Neural cell (in vitro differentiated cells): ENCODE measurements at regions not wholly inside any gene's neighbourhood (a gene's known extent, or its start where the extent isn't known, plus 50 kb on each side); places are given as distances from the start of the nearest gene placed in this dataset.

Experiments used
- H2AFZ ChIP-seq: fragments of 200-600, 300-800 bp; sonication (generic), shearing (Covaris generic); 2 replicates; pipeline ENCODE4 v1.6.0; 2014; ENCODE audit warnings: low read depth, mild to moderate bottlenecking, antibody characterized with exemption, low read length, moderate library complexity
- H3F3A ChIP-seq: fragments of 200-600 bp; shearing (Covaris generic); 2 replicates; pipeline ENCODE4 v1.6.1; 2016; ENCODE audit warnings: mild to moderate bottlenecking, moderate library complexity, mixed read lengths, antibody characterized with exemption, low read length; ENCODE audit not compliant: insufficient read depth, poor library complexity, severe bottlenecking
- H3K27ac ChIP-seq: fragments of 200-600, 300-800 bp; sonication (generic), shearing (Covaris generic); 2 replicates; pipeline ENCODE4 v1.5.1; 2014; ENCODE audit warnings: mild to moderate bottlenecking, low read length, moderate library complexity
- H3K27me3 ChIP-seq: fragments of 300-800, 200-600 bp; sonication (generic), shearing (Covaris generic); 2 replicates; pipeline ENCODE4 v1.6.0; 2014; ENCODE audit warnings: mild to moderate bottlenecking, low read depth, low read length, moderate library complexity; ENCODE audit not compliant: insufficient read depth
- H3K36me3 ChIP-seq: fragments of 300-800, 200-600 bp; sonication (generic), shearing (Covaris generic); 2 replicates; pipeline ENCODE4 v1.5.1; 2014; ENCODE audit warnings: mild to moderate bottlenecking, antibody characterized with exemption, low read length, moderate library complexity; ENCODE audit not compliant: insufficient read depth
- H3K4me2 ChIP-seq: fragments of 300-800, 200-600 bp; sonication (generic), shearing (Covaris generic); 2 replicates; pipeline ENCODE4 v1.6.0; 2014; ENCODE audit warnings: mild to moderate bottlenecking, low read length
- H3K4me3 ChIP-seq: fragments of 300-800, 200-600 bp; sonication (generic), shearing (Covaris generic); 2 replicates; pipeline ENCODE4 v1.5.1; 2014; ENCODE audit warnings: mild to moderate bottlenecking, low read length, moderate library complexity
- H3K79me2 ChIP-seq: fragments of 200-600 bp; shearing (Covaris generic); replicated peaks from 2 replicates; pipeline ENCODE4 v1.6.0; 2014; ENCODE audit warnings: mild to moderate bottlenecking, low read length, moderate library complexity; ENCODE audit not compliant: insufficient read depth
- H3K9ac ChIP-seq: fragments of 300-800, 200-600 bp; sonication (generic), shearing (Covaris generic); 2 replicates; pipeline ENCODE4 v1.6.1; 2016; ENCODE audit warnings: mild to moderate bottlenecking, low read length, mixed read lengths
- H3K9me2 ChIP-seq: fragments of 200-600 bp; shearing (Covaris generic); 2 replicates; pipeline ENCODE4 v1.6.1; 2016; ENCODE audit warnings: mild to moderate bottlenecking, low read length, mixed read lengths; ENCODE audit not compliant: insufficient read depth
- H3K9me3 ChIP-seq: fragments of 200-600, 300-800 bp; sonication (generic), shearing (Covaris generic); 2 replicates; pipeline ENCODE4 v1.6.1; 2016; ENCODE audit warnings: mild to moderate bottlenecking, mixed run types, low read length, moderate library complexity, mixed read lengths
- H4K20me1 ChIP-seq: fragments of 200-600 bp; shearing (Covaris generic); 2 replicates; pipeline ENCODE4 v1.6.1; 2016; ENCODE audit warnings: mild to moderate bottlenecking, mixed run types; ENCODE audit not compliant: insufficient read depth
- CTCF ChIP-seq: fragments of 450-650 bp; IDR thresholded peaks from 2 replicates; pipeline ENCODE4 v1.5.1; 2014; ENCODE audit warnings: antibody characterized with exemption, mild to moderate bottlenecking, moderate library complexity; ENCODE audit not compliant: poor library complexity, severe bottlenecking
- EP300 ChIP-seq: fragments of 450-650 bp; conservative IDR thresholded peaks from 2 replicates; pipeline ENCODE4 v1.6.1; 2014; ENCODE audit warnings: antibody characterized with exemption, mild to moderate bottlenecking, moderate library complexity; ENCODE audit not compliant: poor library complexity, severe bottlenecking
- EZH2 ChIP-seq: fragments of 200-600, 300-800 bp; shearing (Covaris generic), sonication (generic); IDR thresholded peaks from 2 replicates; pipeline ENCODE4 v1.6.1; 2014; ENCODE audit warnings: antibody characterized with exemption, low read length, borderline replicate concordance, mild to moderate bottlenecking; ENCODE audit not compliant: insufficient read depth, poor library complexity, severe bottlenecking
- MXI1 ChIP-seq: fragments of 450-650 bp; conservative IDR thresholded peaks from 2 replicates; pipeline ENCODE4 v1.6.1; 2014; ENCODE audit warnings: antibody characterized with exemption, mild to moderate bottlenecking; ENCODE audit not compliant: poor library complexity, severe bottlenecking
- POLR2AphosphoS5 ChIP-seq: IDR thresholded peaks from 2 replicates; pipeline ENCODE4 v1.6.1; 2012
- RAD21 ChIP-seq: fragments of 450-650 bp; conservative IDR thresholded peaks from 2 replicates; pipeline ENCODE4 v1.6.1; 2014; ENCODE audit warnings: antibody characterized with exemption, mild to moderate bottlenecking, moderate library complexity
- REST ChIP-seq: IDR thresholded peaks from 2 replicates; pipeline ENCODE4 v1.6.1; 2012; ENCODE audit warnings: borderline replicate concordance
- SMC3 ChIP-seq: fragments of 450-650 bp; conservative IDR thresholded peaks from 2 replicates; pipeline ENCODE4 v1.6.1; 2014; ENCODE audit warnings: antibody characterized with exemption, mild to moderate bottlenecking, moderate library complexity; ENCODE audit not compliant: poor library complexity
- TAF1 ChIP-seq: IDR thresholded peaks from 2 replicates; pipeline ENCODE4 v1.6.1; 2012; ENCODE audit warnings: low read depth

GRCh38 chr6:44049989-44050871 lies 77.0 kb downstream of the MRPL14 start:
- no peak overlapping the region for H3K27ac ChIP-seq
- H3K36me3 ChIP-seq: no peaks in the 10 kb centered on the region
- no peak overlapping the region for H3K4me2 ChIP-seq

More at GRCh38 chr6:44049989-44050871, 77.0 kb downstream of the MRPL14 start:
- Histone ChIP-seq H3K9me3 (no peaks in the 10 kb centered on the region), H3K9me2 (no peaks in the 10 kb centered on the region), H3K9ac (no peak overlapping the region), H3K4me3 (no peak overlapping the region), H4K20me1 (no peaks in the 10 kb centered on the region), H2AFZ (no peak overlapping the region), H3K27me3 (no peaks in the 10 kb centered on the region), H3K79me2 (no peaks in the 10 kb centered on the region), H3F3A (no peaks in the 10 kb centered on the region)
- TF ChIP-seq POLR2AphosphoS5 (no peak), RAD21 (no peak), EZH2 (no peak), MXI1 (no peak), EP300 (no peak), REST (no peak), SMC3 (no peak), CTCF (no peak), TAF1 (no peak)
